ENCODE measurements at regions not wholly inside any gene's neighbourhood (a gene's known extent, or its start where the extent isn't known, plus 50 kb on each side); places are given as distances from the start of the nearest gene placed in this dataset.

- H3K36me3 ChIP-seq (ENCODE audit: control insufficient read depth in 2 of 4, insufficient read depth in 4 of 4, low read length in 3 of 4): no peaks in the 10 kb centered on the region
- no peak overlapping the region for H2BK15ac ChIP-seq (ENCODE audit: low read length)
- H3K79me2 ChIP-seq (ENCODE audit: control insufficient read depth in 1 of 2, insufficient read depth in 2 of 2, low read length in 2 of 2): no peaks in the 10 kb centered on the region
- no peak for DNase-seq (ENCODE audit: low read depth in 1 of 2, low spot score in 2 of 2)
- H2BK5ac ChIP-seq (ENCODE audit: low read depth, low read length): no peak overlapping the region
- FAIRE-seq: no peak
- no peak overlapping the region for H3K4me3 ChIP-seq (ENCODE audit: extremely low read depth in 1 of 4, insufficient read depth in 2 of 4, low read depth in 3 of 4, low read length in 4 of 4)
- H3K18ac ChIP-seq (ENCODE audit: extremely low read depth, low read length): no peak overlapping the region
- H3K23ac ChIP-seq (ENCODE audit: insufficient read length): no peak overlapping the region
- TF ChIP-seq, protein P1, sequence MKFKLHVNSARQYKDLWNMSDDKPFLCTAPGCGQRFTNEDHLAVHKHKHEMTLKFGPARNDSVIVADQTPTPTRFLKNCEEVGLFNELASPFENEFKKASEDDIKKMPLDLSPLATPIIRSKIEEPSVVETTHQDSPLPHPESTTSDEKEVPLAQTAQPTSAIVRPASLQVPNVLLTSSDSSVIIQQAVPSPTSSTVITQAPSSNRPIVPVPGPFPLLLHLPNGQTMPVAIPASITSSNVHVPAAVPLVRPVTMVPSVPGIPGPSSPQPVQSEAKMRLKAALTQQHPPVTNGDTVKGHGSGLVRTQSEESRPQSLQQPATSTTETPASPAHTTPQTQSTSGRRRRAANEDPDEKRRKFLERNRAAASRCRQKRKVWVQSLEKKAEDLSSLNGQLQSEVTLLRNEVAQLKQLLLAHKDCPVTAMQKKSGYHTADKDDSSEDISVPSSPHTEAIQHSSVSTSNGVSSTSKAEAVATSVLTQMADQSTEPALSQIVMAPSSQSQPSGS (IDR thresholded peaks at IDR 0.05; ENCODE audit: low read length): no peak
- no peak for TF ChIP-seq TAF7 (optimal IDR thresholded peaks at IDR 0.05; ENCODE audit: borderline replicate concordance, low read depth, low read length)
- no peak for TF ChIP-seq SUZ12 (IDR thresholded peaks at IDR 0.05; ENCODE audit: low read length)
- no peak for TF ChIP-seq ATF3 (IDR thresholded peaks at IDR 0.05; ENCODE audit: insufficient read depth, low read depth, low read length)
- TF ChIP-seq EP300 (IDR thresholded peaks at IDR 0.05; ENCODE audit: borderline replicate concordance in 1 of 2, low read depth in 2 of 2, low read length in 2 of 2): no peak
- TF ChIP-seq TAF1 (IDR thresholded peaks at IDR 0.05; ENCODE audit: low read depth, low read length): no peak
- TF ChIP-seq TBP (IDR thresholded peaks at IDR 0.05; ENCODE audit: low read depth, low read length): no peak
- TF ChIP-seq CHD2 (IDR thresholded peaks at IDR 0.05; ENCODE audit: low read length): no peak
- TF ChIP-seq CHD1 (IDR thresholded peaks at IDR 0.05; ENCODE audit: low read depth, low read length): no peak
- no peak for TF ChIP-seq BRCA1 (IDR thresholded peaks at IDR 0.05; ENCODE audit: low read depth, low read length)
- H3K79me1 ChIP-seq (ENCODE audit: low read depth, low read length): no peaks in the 10 kb centered on the region
- no peaks in the 10 kb centered on the region for H3K23me2 ChIP-seq (ENCODE audit: low read depth, low read length)
- CTCF ChIA-PET (ENCODE audit: partially characterized antibody): interaction anchor here (0.6 kb wide), 1 partner anchor 168 kb away, joined by 5 read pairs; no protein-coding TSS in a partner anchor
- no peak overlapping the region for H2AFZ ChIP-seq (ENCODE audit: low read length)
- POLR2A ChIA-PET (ENCODE audit: partially characterized antibody): no interaction called here
- H2BK12ac ChIP-seq (ENCODE audit: low read depth, low read length): no peak overlapping the region
- no peak overlapping the region for H3K56ac ChIP-seq (replicated peaks; ENCODE audit: insufficient read length, low read depth, low read length)
- H3K9ac ChIP-seq (replicated peaks in 1 of 4; ENCODE audit: extremely low read depth in 1 of 4, low read depth in 3 of 4, low read length in 3 of 4): no peak overlapping the region
- H3K4me1 ChIP-seq (replicated peaks in 1 of 4; ENCODE audit: control insufficient read depth in 3 of 4, insufficient read depth in 4 of 4, low read length in 3 of 4): no peaks in the 10 kb centered on the region
- WGBS, 2 experiments (ENCODE audit: extremely low coverage in 1 of 2, insufficient coverage in 1 of 2, insufficient read length in 1 of 2, insufficient replicate concordance in 2 of 2, low coverage in 1 of 2, low lambda C conversion rate in 2 of 2, missing lambda C conversion rate in 1 of 2): 88% methylated on average over 2 of the region's 2 CpGs; no CpG with 5 or more reads in 1 of the 2 experiments
- no peak overlapping the region for H2BK120ac ChIP-seq (replicated peaks; ENCODE audit: low read depth, low read length)
- H3K4me2 ChIP-seq (ENCODE audit: insufficient read depth in 1 of 2, low read depth in 2 of 2, low read length in 2 of 2): no peak overlapping the region
- H4K8ac ChIP-seq (ENCODE audit: extremely low read depth, insufficient read depth, low read length): no peak overlapping the region
- no peak overlapping the region for H4K91ac ChIP-seq (replicated peaks; ENCODE audit: insufficient read length, low read length)
- H2BK20ac ChIP-seq (ENCODE audit: low read length): no peak overlapping the region
- H3K4ac ChIP-seq (replicated peaks; ENCODE audit: insufficient read length, low read depth, low read length): no peak overlapping the region
- peaks cover 0 to 6% of the 10 kb centered on the region in 2 experiments; a peak in 1 of 4 replicates for H3K9me3 ChIP-seq (ENCODE audit: insufficient read depth in 2 of 2, low read depth in 1 of 2, low read length in 1 of 2)
- no peaks in the 10 kb centered on the region for H4K20me1 ChIP-seq (replicated peaks in 1 of 2; ENCODE audit: control insufficient read depth in 1 of 2, insufficient read depth in 2 of 2, low read length in 2 of 2)
- no peak overlapping the region for H2AK5ac ChIP-seq (ENCODE audit: low read depth, low read length)
- no peaks in the 10 kb centered on the region for H3K27me3 ChIP-seq (replicated peaks in 1 of 4; ENCODE audit: control insufficient read depth in 3 of 4, extremely low read depth in 1 of 4, insufficient read depth in 3 of 4, low read length in 3 of 4)
- H3K27ac ChIP-seq (ENCODE audit: low read depth, low read length): no peak overlapping the region
- no peak overlapping the region for H3K14ac ChIP-seq (ENCODE audit: insufficient read length)
- no peak overlapping the region for H4K5ac ChIP-seq (ENCODE audit: insufficient read length, low read depth, low read length)
These were observed 178.8 kb upstream of the FRMD6 start for GRCh38 chr14:51472881-51473280.

All from H1 (cell line).